ENCODE measurements at regions not wholly inside any gene's neighbourhood (a gene's known extent, or its start where the extent isn't known, plus 50 kb on each side); places are given as distances from the start of the nearest gene placed in this dataset.

DNA sequence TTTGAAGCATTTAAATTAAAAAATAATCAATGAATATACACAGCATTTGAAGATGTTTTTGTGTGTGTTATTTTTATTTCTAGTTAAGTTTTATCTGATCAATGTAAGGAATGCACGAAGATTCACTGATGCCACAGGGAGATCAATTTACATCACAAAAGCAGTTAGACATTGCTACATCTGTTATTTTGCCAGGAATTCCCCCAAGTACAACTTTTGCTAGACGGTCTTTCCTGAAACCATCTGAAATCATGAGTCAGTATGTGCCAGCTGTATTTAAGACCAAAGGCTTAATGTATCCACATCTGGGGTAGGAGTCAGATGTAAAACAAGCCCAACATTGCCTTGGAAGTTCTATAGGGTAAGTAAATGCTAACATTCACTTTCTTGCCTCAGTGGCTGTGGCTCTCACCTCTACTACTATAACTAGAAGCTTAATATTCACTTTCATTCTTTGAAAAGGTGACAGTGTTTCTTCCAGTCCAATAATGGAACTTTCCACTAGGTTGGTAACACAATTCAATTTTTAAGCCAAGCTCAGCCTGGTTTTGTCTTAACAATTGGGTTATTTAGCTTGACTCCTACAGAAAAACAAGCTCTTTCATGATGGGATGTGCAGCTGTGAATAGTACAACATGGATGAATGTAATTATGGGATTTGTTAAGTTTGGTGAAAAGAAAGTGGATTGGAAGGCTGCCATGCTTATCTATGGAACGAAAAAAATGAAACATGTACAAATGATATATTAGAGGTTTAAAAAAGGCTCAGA is 385.4 kb upstream of the TMEM132C start:
- TF ChIP-seq, protein P1, sequence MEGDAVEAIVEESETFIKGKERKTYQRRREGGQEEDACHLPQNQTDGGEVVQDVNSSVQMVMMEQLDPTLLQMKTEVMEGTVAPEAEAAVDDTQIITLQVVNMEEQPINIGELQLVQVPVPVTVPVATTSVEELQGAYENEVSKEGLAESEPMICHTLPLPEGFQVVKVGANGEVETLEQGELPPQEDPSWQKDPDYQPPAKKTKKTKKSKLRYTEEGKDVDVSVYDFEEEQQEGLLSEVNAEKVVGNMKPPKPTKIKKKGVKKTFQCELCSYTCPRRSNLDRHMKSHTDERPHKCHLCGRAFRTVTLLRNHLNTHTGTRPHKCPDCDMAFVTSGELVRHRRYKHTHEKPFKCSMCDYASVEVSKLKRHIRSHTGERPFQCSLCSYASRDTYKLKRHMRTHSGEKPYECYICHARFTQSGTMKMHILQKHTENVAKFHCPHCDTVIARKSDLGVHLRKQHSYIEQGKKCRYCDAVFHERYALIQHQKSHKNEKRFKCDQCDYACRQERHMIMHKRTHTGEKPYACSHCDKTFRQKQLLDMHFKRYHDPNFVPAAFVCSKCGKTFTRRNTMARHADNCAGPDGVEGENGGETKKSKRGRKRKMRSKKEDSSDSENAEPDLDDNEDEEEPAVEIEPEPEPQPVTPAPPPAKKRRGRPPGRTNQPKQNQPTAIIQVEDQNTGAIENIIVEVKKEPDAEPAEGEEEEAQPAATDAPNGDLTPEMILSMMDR (IDR thresholded peaks at IDR 0.05; ENCODE audit: low read depth, low read length), result no peak
- TF ChIP-seq POLR2A (IDR thresholded peaks at IDR 0.05; ENCODE audit: extremely low read depth, insufficient read length), result no peak
- TF ChIP-seq MYC (IDR thresholded peaks at IDR 0.05; ENCODE audit: low read depth, low read length), result no peak
- no peak for TF ChIP-seq MAX (IDR thresholded peaks at IDR 0.05; ENCODE audit: low read depth, low read length)
